DOHH2 (cell line): ENCODE measurements at regions not wholly inside any gene's neighbourhood (a gene's known extent, or its start where the extent isn't known, plus 50 kb on each side); places are given as distances from the start of the nearest gene placed in this dataset.

ENCODE experiments used
- H3F3A ChIP-seq: fragments of 200-600 bp; sonication (generic), shearing (Covaris generic); 2 replicates; pipeline ENCODE4 v1.6.0; 2016; ENCODE audit warnings: antibody characterized with exemption, mild to moderate bottlenecking; ENCODE audit not compliant: control insufficient read depth, insufficient read depth
- H3K27ac ChIP-seq: fragments of 200-600 bp; sonication (generic); 2 replicates; pipeline ENCODE4 v1.5.1; 2014; ENCODE audit warnings: low read depth, mild to moderate bottlenecking, low read length, moderate library complexity
- H3K27me3 ChIP-seq: fragments of 200-600 bp; sonication (generic); 2 replicates; pipeline ENCODE4 v1.6.1; 2014; ENCODE audit warnings: mild to moderate bottlenecking, low read length, mixed read lengths; ENCODE audit not compliant: control insufficient read depth
- H3K36me3 ChIP-seq: fragments of 200-600 bp; sonication (generic); 2 replicates; pipeline ENCODE4 v1.6.1; 2014; ENCODE audit warnings: mild to moderate bottlenecking, low read length, moderate library complexity, mixed read lengths; ENCODE audit not compliant: control insufficient read depth
- H3K4me1 ChIP-seq: fragments of 200-600 bp; sonication (generic); 2 replicates; pipeline ENCODE4 v1.6.1; 2014; ENCODE audit warnings: mild to moderate bottlenecking, low read length, mixed read lengths; ENCODE audit not compliant: control insufficient read depth
- H3K4me2 ChIP-seq: fragments of 200-600 bp; sonication (generic); 2 replicates; pipeline ENCODE4 v1.6.0; 2014; ENCODE audit warnings: mild to moderate bottlenecking, low read length, moderate library complexity
- H3K4me3 ChIP-seq: fragments of 200-600 bp; sonication (generic); 2 replicates; pipeline ENCODE4 v1.5.1; 2014; ENCODE audit warnings: mild to moderate bottlenecking, low read length, mixed read lengths
- H3K79me2 ChIP-seq: fragments of 200-600 bp; sonication (generic); 2 replicates; pipeline ENCODE4 v1.6.1; 2014; ENCODE audit warnings: mild to moderate bottlenecking, low read length, mixed read lengths; ENCODE audit not compliant: control insufficient read depth
- H3K9me2 ChIP-seq: fragments of 200-600 bp; sonication (generic); replicated peaks from 2 replicates; pipeline ENCODE4 v1.6.1; 2014; ENCODE audit warnings: mild to moderate bottlenecking, low read length, mixed read lengths; ENCODE audit not compliant: control insufficient read depth
- H3K9me3 ChIP-seq: fragments of 200-600 bp; sonication (generic); 2 replicates; pipeline ENCODE4 v1.6.1; 2014; ENCODE audit warnings: antibody characterized with exemption, low read length, mixed read lengths; ENCODE audit not compliant: control insufficient read depth, insufficient read depth
- H4K20me1 ChIP-seq: fragments of 200-600 bp; sonication (generic); 2 replicates; pipeline ENCODE4 v1.6.0; 2014; ENCODE audit warnings: low read depth, mild to moderate bottlenecking, antibody characterized with exemption, low read length, moderate library complexity; ENCODE audit not compliant: control insufficient read depth, insufficient read depth
- CTCF ChIP-seq: fragments of 200-600 bp; sonication (generic); IDR thresholded peaks from one replicate; pipeline ENCODE4 v1.5.1; 2014; ENCODE audit warnings: antibody characterized with exemption, mild to moderate bottlenecking, low read depth, low read length; ENCODE audit not compliant: poor library complexity, severe bottlenecking
- EZH2phosphoT487 ChIP-seq: fragments of 200-600 bp; sonication (generic); IDR thresholded peaks from 2 replicates; pipeline ENCODE4 v1.6.1; 2017; ENCODE audit warnings: borderline replicate concordance, mild to moderate bottlenecking, antibody characterized with exemption, low read length, moderate library complexity, mixed read lengths

- Histone ChIP-seq H3K36me3 (no peaks in the 10 kb centered on the region), H4K20me1 (no peaks in the 10 kb centered on the region)
Observed at GRCh38 chr12:71335151-71335962, 104.2 kb upstream of the LGR5 start.

GRCh38 chr12:71333418-71333817 lies 106.2 kb upstream of the LGR5 start:
- Histone ChIP-seq H3K4me3 (no peak overlapping the region), H3K4me2 (no peak overlapping the region), H3K27me3 (no peaks in the 10 kb centered on the region), H4K20me1 (no peaks in the 10 kb centered on the region), H3K79me2 (no peaks in the 10 kb centered on the region), H3K36me3 (no peaks in the 10 kb centered on the region), H3F3A (no peaks in the 10 kb centered on the region), H3K27ac (no peak overlapping the region), H3K9me2 (no peaks in the 10 kb centered on the region), H3K4me1 (no peaks in the 10 kb centered on the region), H3K9me3 (no peaks in the 10 kb centered on the region)
- TF ChIP-seq EZH2phosphoT487 (no peak), CTCF (no peak)

More at GRCh38 chr12:71335151-71335962, 104.2 kb upstream of the LGR5 start:
- no peaks in the 10 kb centered on the region for H3K9me2 ChIP-seq
- no peak overlapping the region for H3K4me2 ChIP-seq
- no peaks in the 10 kb centered on the region for H3K79me2 ChIP-seq
- no peak overlapping the region for H3K27ac ChIP-seq
- no peaks in the 10 kb centered on the region for H3F3A ChIP-seq
- H3K4me3 ChIP-seq, result no peak overlapping the region
- no peaks in the 10 kb centered on the region for H3K4me1 ChIP-seq
- TF ChIP-seq CTCF, result no peak
- no peak for TF ChIP-seq EZH2phosphoT487
- H3K27me3 ChIP-seq, result no peaks in the 10 kb centered on the region
- H3K9me3 ChIP-seq, result no peaks in the 10 kb centered on the region

GRCh38 chr12:71329956-71330355 lies 109.6 kb upstream of the LGR5 start:
- TF ChIP-seq CTCF, result no peak
- no peak for TF ChIP-seq EZH2phosphoT487
- H3K4me2 ChIP-seq, result no peak overlapping the region
- H3K79me2 ChIP-seq, result no peaks in the 10 kb centered on the region
- H3K9me3 ChIP-seq, result no peaks in the 10 kb centered on the region
- H3K27me3 ChIP-seq, result no peaks in the 10 kb centered on the region
- H4K20me1 ChIP-seq, result no peaks in the 10 kb centered on the region
- H3K27ac ChIP-seq, result no peak overlapping the region
- no peaks in the 10 kb centered on the region for H3K4me1 ChIP-seq
- no peaks in the 10 kb centered on the region for H3K9me2 ChIP-seq
- no peaks in the 10 kb centered on the region for H3F3A ChIP-seq
- H3K4me3 ChIP-seq, result no peak overlapping the region
- H3K36me3 ChIP-seq, result no peaks in the 10 kb centered on the region
